ENCODE measurements at regions not wholly inside any gene's neighbourhood (a gene's known extent, or its start where the extent isn't known, plus 50 kb on each side); places are given as distances from the start of the nearest gene placed in this dataset.

DNA sequence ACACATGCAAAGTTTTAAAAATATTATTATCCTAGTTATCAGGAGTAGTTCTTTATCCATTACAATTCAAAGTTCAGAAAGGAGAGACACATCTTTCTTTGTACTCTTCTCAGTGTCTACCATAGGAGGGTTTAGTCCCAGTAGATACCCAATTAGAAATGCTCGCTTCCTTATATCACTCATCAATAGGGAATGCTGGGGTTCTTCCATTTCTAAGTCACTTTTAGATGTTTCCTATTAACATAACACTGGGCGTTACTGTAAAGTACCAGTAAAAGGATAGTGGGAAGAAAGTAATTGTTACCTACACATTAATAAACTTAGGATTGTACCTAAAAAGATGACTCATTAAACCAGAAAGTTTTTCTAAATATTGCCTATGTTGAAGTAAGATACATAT lies 348.3 kb upstream of the CDH6 start:
- Histone ChIP-seq H3K4me3 (replicated peaks; ENCODE audit: insufficient read depth, low read length) (no peak overlapping the region), H3K27ac (replicated peaks) (no peak overlapping the region), H3K27me3 (ENCODE audit: insufficient read depth, poor library complexity, severe bottlenecking) (no peaks in the 10 kb centered on the region)
- TF ChIP-seq, protein P1, sequence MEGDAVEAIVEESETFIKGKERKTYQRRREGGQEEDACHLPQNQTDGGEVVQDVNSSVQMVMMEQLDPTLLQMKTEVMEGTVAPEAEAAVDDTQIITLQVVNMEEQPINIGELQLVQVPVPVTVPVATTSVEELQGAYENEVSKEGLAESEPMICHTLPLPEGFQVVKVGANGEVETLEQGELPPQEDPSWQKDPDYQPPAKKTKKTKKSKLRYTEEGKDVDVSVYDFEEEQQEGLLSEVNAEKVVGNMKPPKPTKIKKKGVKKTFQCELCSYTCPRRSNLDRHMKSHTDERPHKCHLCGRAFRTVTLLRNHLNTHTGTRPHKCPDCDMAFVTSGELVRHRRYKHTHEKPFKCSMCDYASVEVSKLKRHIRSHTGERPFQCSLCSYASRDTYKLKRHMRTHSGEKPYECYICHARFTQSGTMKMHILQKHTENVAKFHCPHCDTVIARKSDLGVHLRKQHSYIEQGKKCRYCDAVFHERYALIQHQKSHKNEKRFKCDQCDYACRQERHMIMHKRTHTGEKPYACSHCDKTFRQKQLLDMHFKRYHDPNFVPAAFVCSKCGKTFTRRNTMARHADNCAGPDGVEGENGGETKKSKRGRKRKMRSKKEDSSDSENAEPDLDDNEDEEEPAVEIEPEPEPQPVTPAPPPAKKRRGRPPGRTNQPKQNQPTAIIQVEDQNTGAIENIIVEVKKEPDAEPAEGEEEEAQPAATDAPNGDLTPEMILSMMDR (IDR thresholded peaks at IDR 0.05; ENCODE audit: insufficient read depth, low read length), result no peak
- no peak for TF ChIP-seq SPI1 (IDR thresholded peaks at IDR 0.05; ENCODE audit: borderline replicate concordance, low read depth)
- TF ChIP-seq, protein P2, sequence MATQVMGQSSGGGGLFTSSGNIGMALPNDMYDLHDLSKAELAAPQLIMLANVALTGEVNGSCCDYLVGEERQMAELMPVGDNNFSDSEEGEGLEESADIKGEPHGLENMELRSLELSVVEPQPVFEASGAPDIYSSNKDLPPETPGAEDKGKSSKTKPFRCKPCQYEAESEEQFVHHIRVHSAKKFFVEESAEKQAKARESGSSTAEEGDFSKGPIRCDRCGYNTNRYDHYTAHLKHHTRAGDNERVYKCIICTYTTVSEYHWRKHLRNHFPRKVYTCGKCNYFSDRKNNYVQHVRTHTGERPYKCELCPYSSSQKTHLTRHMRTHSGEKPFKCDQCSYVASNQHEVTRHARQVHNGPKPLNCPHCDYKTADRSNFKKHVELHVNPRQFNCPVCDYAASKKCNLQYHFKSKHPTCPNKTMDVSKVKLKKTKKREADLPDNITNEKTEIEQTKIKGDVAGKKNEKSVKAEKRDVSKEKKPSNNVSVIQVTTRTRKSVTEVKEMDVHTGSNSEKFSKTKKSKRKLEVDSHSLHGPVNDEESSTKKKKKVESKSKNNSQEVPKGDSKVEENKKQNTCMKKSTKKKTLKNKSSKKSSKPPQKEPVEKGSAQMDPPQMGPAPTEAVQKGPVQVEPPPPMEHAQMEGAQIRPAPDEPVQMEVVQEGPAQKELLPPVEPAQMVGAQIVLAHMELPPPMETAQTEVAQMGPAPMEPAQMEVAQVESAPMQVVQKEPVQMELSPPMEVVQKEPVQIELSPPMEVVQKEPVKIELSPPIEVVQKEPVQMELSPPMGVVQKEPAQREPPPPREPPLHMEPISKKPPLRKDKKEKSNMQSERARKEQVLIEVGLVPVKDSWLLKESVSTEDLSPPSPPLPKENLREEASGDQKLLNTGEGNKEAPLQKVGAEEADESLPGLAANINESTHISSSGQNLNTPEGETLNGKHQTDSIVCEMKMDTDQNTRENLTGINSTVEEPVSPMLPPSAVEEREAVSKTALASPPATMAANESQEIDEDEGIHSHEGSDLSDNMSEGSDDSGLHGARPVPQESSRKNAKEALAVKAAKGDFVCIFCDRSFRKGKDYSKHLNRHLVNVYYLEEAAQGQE (IDR thresholded peaks at IDR 0.05; ENCODE audit: insufficient replicate concordance, low read depth), result no peak
- TF ChIP-seq POLR2AphosphoS5 (IDR thresholded peaks at IDR 0.05; ENCODE audit: low read depth), result no peak
- no peak for DNase-seq (ENCODE audit: low read depth in 1 of 2, low spot score in 1 of 2)

DNA sequence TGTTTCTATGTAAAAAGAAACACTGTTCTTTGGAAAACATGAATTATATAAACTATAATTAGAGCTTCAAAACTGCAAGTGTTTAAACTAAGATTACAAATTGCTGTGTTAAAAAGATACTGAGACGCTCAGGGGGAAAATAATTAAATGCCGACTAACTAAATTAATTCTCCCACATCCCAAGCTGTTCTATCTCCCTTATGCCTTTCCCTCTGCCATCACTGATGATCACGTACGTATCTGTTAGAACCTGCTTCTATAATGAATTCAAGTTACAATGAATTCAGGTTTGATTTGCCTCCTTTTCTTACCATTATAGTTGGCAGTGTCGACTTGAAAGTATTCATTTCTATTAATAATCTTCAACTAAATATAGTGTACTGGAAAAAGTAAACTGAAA lies 349.9 kb upstream of the CDH6 start:
- H3K27ac ChIP-seq (replicated peaks), result no peak overlapping the region
- H3K27me3 ChIP-seq (ENCODE audit: insufficient read depth, poor library complexity, severe bottlenecking), result no peaks in the 10 kb centered on the region

DNA sequence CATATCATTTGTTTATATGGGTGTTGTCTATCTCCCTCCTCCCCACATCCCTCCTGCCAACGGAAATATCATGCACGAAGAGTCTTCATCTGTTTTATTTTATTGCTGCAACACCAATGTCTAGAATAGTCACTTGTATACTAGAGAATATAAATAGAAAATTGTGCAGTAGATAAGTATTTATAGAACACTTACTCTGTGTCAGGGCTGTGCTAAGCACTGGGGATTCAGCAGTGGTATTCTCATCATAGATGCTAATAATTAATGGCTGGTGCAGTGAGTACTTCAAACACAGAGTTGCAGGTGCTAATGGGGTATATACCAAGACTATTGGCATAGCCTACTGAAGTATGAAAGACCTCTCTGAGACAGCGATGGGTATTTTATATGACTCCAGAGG lies 353.5 kb upstream of the CDH6 start:
- TF ChIP-seq GABPA (IDR thresholded peaks at IDR 0.05; ENCODE audit: low read depth), result no peak
- TF ChIP-seq, protein P2 (IDR thresholded peaks at IDR 0.05; ENCODE audit: insufficient replicate concordance, low read depth), result no peak
- no peak for TF ChIP-seq POLR2AphosphoS5 (IDR thresholded peaks at IDR 0.05; ENCODE audit: low read depth)
- TF ChIP-seq, protein P1 (IDR thresholded peaks at IDR 0.05; ENCODE audit: insufficient read depth, low read length), result no peak
- no peak for TF ChIP-seq SPI1 (IDR thresholded peaks at IDR 0.05; ENCODE audit: borderline replicate concordance, low read depth)
- Histone ChIP-seq H3K27ac (replicated peaks) (no peak overlapping the region), H3K27me3 (ENCODE audit: insufficient read depth, poor library complexity, severe bottlenecking) (no peaks in the 10 kb centered on the region), H3K4me3 (replicated peaks; ENCODE audit: insufficient read depth, low read length) (no peak overlapping the region)
- DNase-seq (ENCODE audit: low read depth in 1 of 2, low spot score in 1 of 2), result no peak

More for the DNA sequence above, 349.9 kb upstream of the CDH6 start:
- H3K4me3 ChIP-seq (replicated peaks; ENCODE audit: insufficient read depth, low read length), result no peak overlapping the region
- DNase-seq (ENCODE audit: low read depth in 1 of 2, low spot score in 1 of 2), result no peak
- TF ChIP-seq POLR2AphosphoS5 (IDR thresholded peaks at IDR 0.05; ENCODE audit: low read depth) (no peak), SPI1 (IDR thresholded peaks at IDR 0.05; ENCODE audit: borderline replicate concordance, low read depth) (no peak), GABPA (IDR thresholded peaks at IDR 0.05; ENCODE audit: low read depth) (no peak)
- TF ChIP-seq, protein P2 (IDR thresholded peaks at IDR 0.05; ENCODE audit: insufficient replicate concordance, low read depth), result no peak
- TF ChIP-seq, protein P1 (IDR thresholded peaks at IDR 0.05; ENCODE audit: insufficient read depth, low read length), result no peak

Measured in HL-60 (cell line).